SK-N-SH (cell line): ENCODE measurements at regions not wholly inside any gene's neighbourhood (a gene's known extent, or its start where the extent isn't known, plus 50 kb on each side); places are given as distances from the start of the nearest gene placed in this dataset.

ENCODE experiments used
- CTCF ChIA-PET: fragments of 300-600, 350-600 bp; formaldehyde crosslinking; extraction: SDS; loops from one replicate; lab custom pipeline; 2021; lab: Yijun Ruan, JAX
- POLR2A ChIA-PET: fragments of 350-600 bp; sonication (Branson Sonifier 250); formaldehyde crosslinking; extraction: SDS; loops from one replicate; lab custom pipeline; 2020; ENCODE audit warnings: antibody characterized with exemption, inconsistent platforms; lab: Yijun Ruan, JAX
- DNase-seq: peaks from one replicate; pipeline ENCODE4 v3.0.0; 2012
- H2AFZ ChIP-seq: fragments of 200-600 bp; sonication (generic); 2 replicates; pipeline ENCODE4 v1.8.1; 2016; ENCODE audit warnings: antibody characterized with exemption, mild to moderate bottlenecking, low read depth
- H3F3A ChIP-seq: fragments of 200-600 bp; sonication (generic); replicated peaks from 2 replicates; pipeline ENCODE3; 2016; ENCODE audit warnings: antibody characterized with exemption, mild to moderate bottlenecking; ENCODE audit not compliant: insufficient read depth
- H3K27ac ChIP-seq, 2 experiments: fragments of 200-500 bp in 1 of 2; fragments of 200-600 bp in 1 of 2; sonication (Bioruptor generic) in 1 of 2; sonication (generic), shearing (Covaris generic) in 1 of 2; 2 replicates each; pipeline versions ENCODE4 v1.5.1 to v1.6.1; 2014 to 2016; ENCODE audit warnings: low read depth in 2 of 2, inconsistent platforms in 1 of 2, low read length in 1 of 2, mild to moderate bottlenecking in 1 of 2, mixed read lengths in 1 of 2
- H3K27me3 ChIP-seq: fragments of 200-600 bp; sonication (generic), shearing (Covaris generic); 2 replicates; pipeline ENCODE4 v1.6.1; 2016; ENCODE audit warnings: mixed run types; ENCODE audit not compliant: insufficient read depth
- H3K36me3 ChIP-seq, 2 experiments: fragments of 200-500 bp in 1 of 2; fragments of 200-600 bp in 1 of 2; sonication (Bioruptor generic) in 1 of 2; sonication (generic) in 1 of 2; replicated peaks in 1 of 2; 2 replicates each; pipeline versions ENCODE3 to v1.5.1; 2014 to 2016; ENCODE audit warnings: low read length in 1 of 2, mild to moderate bottlenecking in 1 of 2; ENCODE audit not compliant: insufficient read depth in 2 of 2, control insufficient read depth in 1 of 2
- H3K4me1 ChIP-seq, 2 experiments: fragments of 200-500 bp in 1 of 2; fragments of 200-600 bp in 1 of 2; sonication (Bioruptor generic) in 1 of 2; sonication (generic), shearing (Covaris generic) in 1 of 2; 2 replicates each; pipeline versions ENCODE4 v1.5.1 to v1.6.1; 2014 to 2016; ENCODE audit warnings: low read depth in 1 of 2, low read length in 1 of 2, mixed run types in 1 of 2; ENCODE audit not compliant: insufficient read depth in 2 of 2, control insufficient read depth in 1 of 2
- H3K4me2 ChIP-seq: fragments of 200-600 bp; sonication (generic), shearing (Covaris generic); 2 replicates; pipeline ENCODE4 v1.6.1; 2017; ENCODE audit warnings: mixed run types
- H3K4me3 ChIP-seq, 2 experiments: fragments of 200-500 bp in 1 of 2; fragments of 200-600 bp in 1 of 2; sonication (Bioruptor generic) in 1 of 2; sonication (generic), shearing (Covaris generic) in 1 of 2; 2 replicates each; pipeline versions ENCODE4 v1.5.1 to v1.8.1; 2014 to 2016; ENCODE audit warnings: low read depth in 2 of 2, inconsistent platforms in 1 of 2, low read length in 1 of 2, mild to moderate bottlenecking in 1 of 2, mixed read lengths in 1 of 2, moderate library complexity in 1 of 2
- H3K79me2 ChIP-seq: fragments of 200-600 bp; sonication (generic); 2 replicates; pipeline ENCODE4 v1.8.1; 2017; ENCODE audit warnings: mild to moderate bottlenecking; ENCODE audit not compliant: insufficient read depth
- H3K9ac ChIP-seq: fragments of 200-600 bp; sonication (generic); 2 replicates; pipeline ENCODE4 v1.6.1; 2017; ENCODE audit warnings: mixed run types
- H3K9me2 ChIP-seq: fragments of 200-600 bp; sonication (generic); 2 replicates; pipeline ENCODE4 v1.6.1; 2017; ENCODE audit warnings: mixed run types
- H3K9me3 ChIP-seq: fragments of 200-600 bp; sonication (generic); 2 replicates; pipeline ENCODE4 v1.6.1; 2017; ENCODE audit warnings: mixed run types, mild to moderate bottlenecking, moderate library complexity
- H4K20me1 ChIP-seq: fragments of 200-600 bp; sonication (generic); 2 replicates; pipeline ENCODE4 v1.6.1; 2017; ENCODE audit warnings: mild to moderate bottlenecking, mixed run types; ENCODE audit not compliant: insufficient read depth
- CHD2 ChIP-seq: fragments of 150-350 bp; IDR thresholded peaks from 2 replicates; pipeline ENCODE4 v1.6.1; 2018; ENCODE audit warnings: low read length; ENCODE audit not compliant: partially characterized antibody
- EZH2phosphoT487 ChIP-seq: fragments of 200-600 bp; sonication (generic); IDR thresholded peaks from 2 replicates; pipeline ENCODE4 v1.6.1; 2017; ENCODE audit warnings: low read depth, mixed run types, mild to moderate bottlenecking, antibody characterized with exemption, moderate library complexity, borderline replicate concordance
- FOXJ3 ChIP-seq: sonication (generic); formaldehyde crosslinking; IDR thresholded peaks from 2 replicates; pipeline ENCODE4 v1.5.1; 2020; ENCODE audit warnings: mild to moderate bottlenecking, missing genetic modification reagents
- FOXM1 ChIP-seq: IDR thresholded peaks from 2 replicates; pipeline ENCODE4 v1.4.0; 2012; ENCODE audit warnings: low read depth, mild to moderate bottlenecking
- GABPA ChIP-seq: IDR thresholded peaks from 2 replicates; pipeline ENCODE4 v1.4.0; 2012; ENCODE audit warnings: low read depth, mild to moderate bottlenecking
- IRF3 ChIP-seq: fragments of 150-350 bp; IDR thresholded peaks from 2 replicates; pipeline ENCODE4 v1.6.1; 2016; ENCODE audit warnings: mild to moderate bottlenecking, low read depth, low read length
- JUND ChIP-seq: IDR thresholded peaks from 2 replicates; pipeline ENCODE4 v1.4.0; 2012
- MEF2A ChIP-seq: IDR thresholded peaks from 2 replicates; pipeline ENCODE4 v1.4.0; 2012; ENCODE audit warnings: low read depth, borderline replicate concordance
- MXI1 ChIP-seq: IDR thresholded peaks from 2 replicates; pipeline ENCODE4 v1.6.1; 2012; ENCODE audit warnings: mild to moderate bottlenecking, low read depth, low read length, improper control_type of control experiment
- NFIC ChIP-seq: IDR thresholded peaks from 2 replicates; pipeline ENCODE4 v1.4.0; 2012; ENCODE audit warnings: borderline replicate concordance
- RAD21 ChIP-seq: IDR thresholded peaks from 2 replicates; pipeline ENCODE4 v1.6.1; 2012; ENCODE audit warnings: mild to moderate bottlenecking, low read length
- RFX5 ChIP-seq: IDR thresholded peaks from 2 replicates; pipeline ENCODE4 v1.6.1; 2012; ENCODE audit warnings: mild to moderate bottlenecking, improper control_type of control experiment, low read length
- TAF1 ChIP-seq: IDR thresholded peaks from 2 replicates; pipeline ENCODE4 v1.6.1; 2012; ENCODE audit warnings: low read depth, mild to moderate bottlenecking, low read length, moderate library complexity, borderline replicate concordance
- TCF12 ChIP-seq: IDR thresholded peaks from 2 replicates; pipeline ENCODE4 v1.4.0; 2012
- TEAD4 ChIP-seq: IDR thresholded peaks from 2 replicates; pipeline ENCODE4 v1.4.0; 2012; ENCODE audit warnings: mild to moderate bottlenecking, borderline replicate concordance; ENCODE audit not compliant: insufficient read depth
- USF1 ChIP-seq: IDR thresholded peaks from 2 replicates; pipeline ENCODE4 v1.4.0; 2012; ENCODE audit warnings: low read depth, borderline replicate concordance
- YY1 ChIP-seq: IDR thresholded peaks from 2 replicates; pipeline ENCODE4 v1.4.0; 2012; ENCODE audit warnings: low read depth, mild to moderate bottlenecking
- WGBS: methylation state at CpG from one replicate; pipeline ENCODE4 v1.1.6; 2017; ENCODE audit warnings: low lambda C conversion rate; 5-methylcytosine and 5-hydroxymethylcytosine counted together
- TF ChIP-seq, protein P1 (sequence below): IDR thresholded peaks from 2 replicates; pipeline ENCODE4 v1.4.0; 2012; ENCODE audit warnings: low read depth
- TF ChIP-seq, protein P2 (sequence below): IDR thresholded peaks from 2 replicates; pipeline ENCODE4 v1.6.1; 2012; ENCODE audit warnings: mild to moderate bottlenecking, low read depth, low read length, moderate library complexity
- TF ChIP-seq, protein P3 (sequence below): fragments of 150-350 bp; IDR thresholded peaks from 2 replicates; pipeline ENCODE4 v1.6.1; 2017; ENCODE audit warnings: antibody characterized with exemption, low read length, low read depth, borderline replicate concordance

GRCh38 chr7:68805159-68805558, 793.1 kb upstream of the AUTS2 start (continued):
- no peak for TF ChIP-seq RFX5
- TF ChIP-seq NFIC, result no peak
- no peak for TF ChIP-seq IRF3
- TF ChIP-seq, protein P1, sequence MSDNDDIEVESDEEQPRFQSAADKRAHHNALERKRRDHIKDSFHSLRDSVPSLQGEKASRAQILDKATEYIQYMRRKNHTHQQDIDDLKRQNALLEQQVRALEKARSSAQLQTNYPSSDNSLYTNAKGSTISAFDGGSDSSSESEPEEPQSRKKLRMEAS, result no peak

DNA sequence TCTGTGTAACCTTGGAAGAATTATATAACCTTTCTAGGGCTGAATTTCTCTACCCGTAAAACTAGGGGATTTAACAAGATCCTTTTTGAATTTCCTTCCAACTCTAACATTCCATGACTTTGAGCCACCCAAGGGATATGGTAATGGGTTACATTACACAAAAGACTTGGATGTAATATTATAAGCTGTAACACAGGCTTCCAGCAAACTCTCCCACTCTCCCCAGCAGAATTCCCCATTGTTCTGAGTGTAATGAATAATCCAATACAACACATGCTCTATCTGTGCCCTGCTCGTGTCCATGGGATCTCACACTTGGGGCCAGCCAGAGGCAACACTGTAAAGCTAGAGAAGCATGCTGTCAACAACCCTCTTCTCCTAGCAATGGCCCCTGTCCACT, 790.6 kb upstream of the AUTS2 start:
- Histone ChIP-seq H3K79me2 (no peaks in the 10 kb centered on the region), H4K20me1 (no peaks in the 10 kb centered on the region), H3K4me3 (no peak overlapping the region), H2AFZ (no peak overlapping the region), H3K27me3 (no peaks in the 10 kb centered on the region), H3F3A (no peaks in the 10 kb centered on the region), H3K9ac (no peak overlapping the region), H3K4me1 (no peaks in the 10 kb centered on the region), H3K9me3 (no peaks in the 10 kb centered on the region), H3K27ac (no peak overlapping the region), H3K36me3 (no peaks in the 10 kb centered on the region), H3K4me2 (no peak overlapping the region), H3K9me2 (no peaks in the 10 kb centered on the region)
- no peak for TF ChIP-seq USF1
- TF ChIP-seq, protein P2, sequence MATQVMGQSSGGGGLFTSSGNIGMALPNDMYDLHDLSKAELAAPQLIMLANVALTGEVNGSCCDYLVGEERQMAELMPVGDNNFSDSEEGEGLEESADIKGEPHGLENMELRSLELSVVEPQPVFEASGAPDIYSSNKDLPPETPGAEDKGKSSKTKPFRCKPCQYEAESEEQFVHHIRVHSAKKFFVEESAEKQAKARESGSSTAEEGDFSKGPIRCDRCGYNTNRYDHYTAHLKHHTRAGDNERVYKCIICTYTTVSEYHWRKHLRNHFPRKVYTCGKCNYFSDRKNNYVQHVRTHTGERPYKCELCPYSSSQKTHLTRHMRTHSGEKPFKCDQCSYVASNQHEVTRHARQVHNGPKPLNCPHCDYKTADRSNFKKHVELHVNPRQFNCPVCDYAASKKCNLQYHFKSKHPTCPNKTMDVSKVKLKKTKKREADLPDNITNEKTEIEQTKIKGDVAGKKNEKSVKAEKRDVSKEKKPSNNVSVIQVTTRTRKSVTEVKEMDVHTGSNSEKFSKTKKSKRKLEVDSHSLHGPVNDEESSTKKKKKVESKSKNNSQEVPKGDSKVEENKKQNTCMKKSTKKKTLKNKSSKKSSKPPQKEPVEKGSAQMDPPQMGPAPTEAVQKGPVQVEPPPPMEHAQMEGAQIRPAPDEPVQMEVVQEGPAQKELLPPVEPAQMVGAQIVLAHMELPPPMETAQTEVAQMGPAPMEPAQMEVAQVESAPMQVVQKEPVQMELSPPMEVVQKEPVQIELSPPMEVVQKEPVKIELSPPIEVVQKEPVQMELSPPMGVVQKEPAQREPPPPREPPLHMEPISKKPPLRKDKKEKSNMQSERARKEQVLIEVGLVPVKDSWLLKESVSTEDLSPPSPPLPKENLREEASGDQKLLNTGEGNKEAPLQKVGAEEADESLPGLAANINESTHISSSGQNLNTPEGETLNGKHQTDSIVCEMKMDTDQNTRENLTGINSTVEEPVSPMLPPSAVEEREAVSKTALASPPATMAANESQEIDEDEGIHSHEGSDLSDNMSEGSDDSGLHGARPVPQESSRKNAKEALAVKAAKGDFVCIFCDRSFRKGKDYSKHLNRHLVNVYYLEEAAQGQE, result no peak
- TF ChIP-seq MEF2A, result no peak
- TF ChIP-seq CHD2, result no peak
- no peak for TF ChIP-seq FOXJ3 (CRISPR knock-in tag)
- TF ChIP-seq JUND, result no peak
- no peak for TF ChIP-seq MXI1
- TF ChIP-seq, protein P1, result no peak
- TF ChIP-seq RFX5, result no peak
- TF ChIP-seq, protein P3, sequence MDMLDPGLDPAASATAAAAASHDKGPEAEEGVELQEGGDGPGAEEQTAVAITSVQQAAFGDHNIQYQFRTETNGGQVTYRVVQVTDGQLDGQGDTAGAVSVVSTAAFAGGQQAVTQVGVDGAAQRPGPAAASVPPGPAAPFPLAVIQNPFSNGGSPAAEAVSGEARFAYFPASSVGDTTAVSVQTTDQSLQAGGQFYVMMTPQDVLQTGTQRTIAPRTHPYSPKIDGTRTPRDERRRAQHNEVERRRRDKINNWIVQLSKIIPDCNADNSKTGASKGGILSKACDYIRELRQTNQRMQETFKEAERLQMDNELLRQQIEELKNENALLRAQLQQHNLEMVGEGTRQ, result no peak
- no peak for TF ChIP-seq TEAD4
- no peak for TF ChIP-seq FOXM1
- TF ChIP-seq YY1, result no peak
- no peak for TF ChIP-seq TCF12
- no peak for TF ChIP-seq EZH2phosphoT487
- no peak for TF ChIP-seq TAF1
- TF ChIP-seq GABPA, result no peak
- TF ChIP-seq RAD21, result no peak
- POLR2A ChIA-PET, result no interaction called here
- 56% methylated on average over 2 of the region's 2 CpGs for WGBS
- DNase-seq, result no peak
- CTCF ChIA-PET, result no interaction called here
